Osteocyte (in vitro differentiated cells): ENCODE measurements at regions not wholly inside any gene's neighbourhood (a gene's known extent, or its start where the extent isn't known, plus 50 kb on each side); places are given as distances from the start of the nearest gene placed in this dataset.
"Not testable (repeated sequence)": the region's sequence is repeated elsewhere in the genome, so short reads cannot be mapped to it uniquely, and the experiment has no call there.

Source experiments
- DNase-seq: peaks from one replicate; pipeline ENCODE4 v3.0.0; 2021; ENCODE audit warnings: mixed read lengths; ENCODE audit not compliant: unreplicated experiment; ENCODE audit errors: extremely low spot score
- H3K27ac Mint-ChIP-seq: one replicate; pipeline ENCODE4 v1.8.0; 2021; ENCODE audit warnings: mild to moderate bottlenecking, mixed read lengths; ENCODE audit not compliant: unreplicated experiment
- H3K27me3 Mint-ChIP-seq: one replicate; pipeline ENCODE4 v1.8.0; 2021; ENCODE audit warnings: mixed read lengths; ENCODE audit not compliant: unreplicated experiment
- H3K36me3 Mint-ChIP-seq: one replicate; pipeline ENCODE4 v1.8.0; 2021; ENCODE audit warnings: mixed read lengths; ENCODE audit not compliant: unreplicated experiment
- H3K4me1 Mint-ChIP-seq: one replicate; pipeline ENCODE4 v1.8.0; 2021; ENCODE audit warnings: mixed read lengths; ENCODE audit not compliant: unreplicated experiment
- H3K4me3 Mint-ChIP-seq: one replicate; pipeline ENCODE4 v1.8.0; 2021; ENCODE audit warnings: mild to moderate bottlenecking, moderate library complexity, mixed read lengths; ENCODE audit not compliant: unreplicated experiment
- H3K9me3 Mint-ChIP-seq: one replicate; pipeline ENCODE4 v1.8.0; 2021; ENCODE audit warnings: mixed read lengths; ENCODE audit not compliant: unreplicated experiment
- TF ChIP-seq, protein P1 (sequence below): fragments of 200-600 bp; sonication (generic); IDR thresholded peaks from 2 replicates; pipeline ENCODE4 v1.5.0; 2021; ENCODE audit warnings: antibody characterized with exemption, mild to moderate bottlenecking, moderate library complexity

GRCh38 chr6:146980900-146981329 lies 223.3 kb upstream of the STXBP5 start:
- H3K27me3 Mint-ChIP-seq, result no peaks in the 10 kb centered on the region
- H3K4me1 Mint-ChIP-seq, result no peaks in the 10 kb centered on the region
- no peaks in the 10 kb centered on the region for H3K36me3 Mint-ChIP-seq
- no peaks in the 10 kb centered on the region for H3K9me3 Mint-ChIP-seq
- no peak for DNase-seq
- TF ChIP-seq, protein P1, sequence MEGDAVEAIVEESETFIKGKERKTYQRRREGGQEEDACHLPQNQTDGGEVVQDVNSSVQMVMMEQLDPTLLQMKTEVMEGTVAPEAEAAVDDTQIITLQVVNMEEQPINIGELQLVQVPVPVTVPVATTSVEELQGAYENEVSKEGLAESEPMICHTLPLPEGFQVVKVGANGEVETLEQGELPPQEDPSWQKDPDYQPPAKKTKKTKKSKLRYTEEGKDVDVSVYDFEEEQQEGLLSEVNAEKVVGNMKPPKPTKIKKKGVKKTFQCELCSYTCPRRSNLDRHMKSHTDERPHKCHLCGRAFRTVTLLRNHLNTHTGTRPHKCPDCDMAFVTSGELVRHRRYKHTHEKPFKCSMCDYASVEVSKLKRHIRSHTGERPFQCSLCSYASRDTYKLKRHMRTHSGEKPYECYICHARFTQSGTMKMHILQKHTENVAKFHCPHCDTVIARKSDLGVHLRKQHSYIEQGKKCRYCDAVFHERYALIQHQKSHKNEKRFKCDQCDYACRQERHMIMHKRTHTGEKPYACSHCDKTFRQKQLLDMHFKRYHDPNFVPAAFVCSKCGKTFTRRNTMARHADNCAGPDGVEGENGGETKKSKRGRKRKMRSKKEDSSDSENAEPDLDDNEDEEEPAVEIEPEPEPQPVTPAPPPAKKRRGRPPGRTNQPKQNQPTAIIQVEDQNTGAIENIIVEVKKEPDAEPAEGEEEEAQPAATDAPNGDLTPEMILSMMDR, result no peak
- no peak overlapping the region for H3K27ac Mint-ChIP-seq
- no peak overlapping the region for H3K4me3 Mint-ChIP-seq

GRCh38 chr6:146981981-146982380 lies 222.2 kb upstream of the STXBP5 start:
- Mint-ChIP-seq H3K4me1 (no peaks in the 10 kb centered on the region), H3K9me3 (no peaks in the 10 kb centered on the region), H3K27ac (no peak overlapping the region), H3K27me3 (no peaks in the 10 kb centered on the region), H3K36me3 (no peaks in the 10 kb centered on the region), H3K4me3 (no peak overlapping the region)
- TF ChIP-seq, protein P1, result no peak
- DNase-seq, result no peak

- Mint-ChIP-seq H3K27ac (no peak overlapping the region), H3K4me1 (no peaks in the 10 kb centered on the region), H3K4me3 (no peak overlapping the region), H3K27me3 (no peaks in the 10 kb centered on the region), H3K36me3 (no peaks in the 10 kb centered on the region), H3K9me3 (no peaks in the 10 kb centered on the region)
- DNase-seq, result no peak
- TF ChIP-seq, protein P1, result no peak
Measured at GRCh38 chr6:146984251-146984924, 219.8 kb upstream of the STXBP5 start.

DNA sequence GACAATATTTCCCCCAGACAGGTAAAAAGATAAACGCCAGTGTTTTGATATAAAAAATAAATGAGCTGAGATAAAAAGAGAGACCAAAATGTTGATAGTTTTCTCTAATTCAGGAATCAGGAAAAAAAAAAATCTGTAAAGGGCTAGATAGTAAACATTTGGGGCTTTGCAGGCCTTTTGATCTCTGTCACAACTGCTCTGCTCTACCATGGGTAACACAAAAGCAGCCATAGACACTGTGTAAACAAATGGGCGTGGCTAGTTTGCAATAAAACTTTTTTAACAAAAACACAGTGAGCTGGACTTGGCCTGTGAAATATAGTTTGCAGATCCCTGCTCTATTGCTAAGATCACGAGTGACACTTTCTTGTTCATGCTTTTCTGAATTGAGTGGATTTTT lies 219.1 kb upstream of the STXBP5 start:
- no peaks in the 10 kb centered on the region for H3K27me3 Mint-ChIP-seq
- peaks cover 4% of the 10 kb centered on the region for H3K4me1 Mint-ChIP-seq
- no peaks in the 10 kb centered on the region for H3K9me3 Mint-ChIP-seq
- TF ChIP-seq, protein P1, result no peak
- H3K36me3 Mint-ChIP-seq, result no peaks in the 10 kb centered on the region
- no peak overlapping the region for H3K4me3 Mint-ChIP-seq
- H3K27ac Mint-ChIP-seq, result no peak overlapping the region
- DNase-seq, result no peak

- H3K27me3 Mint-ChIP-seq, result no peaks in the 10 kb centered on the region
- no peaks in the 10 kb centered on the region for H3K36me3 Mint-ChIP-seq
- H3K4me1 Mint-ChIP-seq, result peaks cover 12% of the 10 kb centered on the region
- H3K4me3 Mint-ChIP-seq, result no peak overlapping the region
- no peak overlapping the region for H3K27ac Mint-ChIP-seq
- no peak for DNase-seq
- peaks cover 6% of the 10 kb centered on the region for H3K9me3 Mint-ChIP-seq
- TF ChIP-seq, protein P1, result no peak
Measured at GRCh38 chr6:146985966-146986365, 218.3 kb upstream of the STXBP5 start.

DNA sequence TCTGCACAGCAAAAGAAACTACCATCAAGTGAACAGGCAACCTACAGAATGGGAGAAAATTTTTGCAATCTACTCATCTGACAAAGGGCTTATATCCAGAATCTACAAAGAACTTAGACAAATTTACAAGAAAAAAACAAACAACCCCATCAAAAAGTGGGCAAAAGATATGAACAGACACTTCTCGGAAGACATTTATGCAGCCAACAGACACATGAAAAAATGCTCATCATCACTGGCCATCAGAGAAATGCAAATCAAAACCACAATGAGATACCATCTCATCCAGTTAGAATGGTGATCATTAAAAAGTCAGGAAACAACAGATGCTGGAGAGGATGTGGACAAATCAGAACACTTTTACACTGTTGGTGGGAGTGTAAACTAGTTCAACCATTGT lies 216.3 kb upstream of the STXBP5 start:
- not testable (repeated sequence) for DNase-seq, H3K27ac Mint-ChIP-seq, H3K27me3 Mint-ChIP-seq, H3K4me3 Mint-ChIP-seq, H3K36me3 Mint-ChIP-seq, H3K9me3 Mint-ChIP-seq
- H3K4me1 Mint-ChIP-seq, result peaks cover 17% of the 10 kb centered on the region
